ENCODE measurements at regions not wholly inside any gene's neighbourhood (a gene's known extent, or its start where the extent isn't known, plus 50 kb on each side); places are given as distances from the start of the nearest gene placed in this dataset.
"Not testable (repeated sequence)": the region's sequence is repeated elsewhere in the genome, so short reads cannot be mapped to it uniquely, and the experiment has no call there.

DNA sequence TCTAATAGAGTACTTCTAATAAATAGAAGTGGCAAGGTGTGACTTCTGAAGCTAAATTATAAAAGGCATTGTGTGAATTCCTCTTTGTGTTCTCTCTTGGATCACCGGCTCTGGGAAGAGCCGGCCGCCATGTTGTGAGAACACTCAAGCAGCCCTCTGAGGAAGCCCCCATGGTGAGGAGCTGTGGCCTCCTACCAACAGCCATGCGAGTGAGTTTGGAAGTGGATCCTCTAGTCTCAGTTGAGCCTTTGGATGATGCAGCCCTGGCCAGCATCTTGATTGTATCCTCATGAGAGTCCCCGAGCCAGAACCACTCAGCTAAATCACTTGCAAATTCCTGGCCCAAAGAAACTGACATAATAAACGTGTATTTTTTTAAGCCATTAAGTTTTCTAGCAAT is 94.5 kb upstream of the CARD11 start:
- no peak for DNase-seq

DNA sequence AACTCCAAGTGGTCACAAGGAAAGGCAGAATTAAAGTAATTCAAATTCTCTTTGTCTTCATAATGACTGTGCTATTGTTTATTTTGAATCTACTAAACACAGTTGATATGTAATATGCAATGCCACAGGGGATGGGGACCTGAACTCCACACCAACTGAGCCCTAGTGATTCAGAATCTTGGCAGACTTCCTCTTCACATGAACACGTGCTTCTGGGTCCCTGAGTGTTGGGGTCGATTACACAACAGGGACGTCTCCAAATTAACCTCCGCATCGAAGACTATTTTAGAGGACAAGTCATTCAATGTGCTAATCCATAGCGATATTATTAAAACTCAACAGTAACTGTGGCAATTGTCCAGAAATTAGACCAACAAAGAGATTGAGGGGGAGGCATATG is 95.3 kb upstream of the CARD11 start:
- no peak for DNase-seq

DNA sequence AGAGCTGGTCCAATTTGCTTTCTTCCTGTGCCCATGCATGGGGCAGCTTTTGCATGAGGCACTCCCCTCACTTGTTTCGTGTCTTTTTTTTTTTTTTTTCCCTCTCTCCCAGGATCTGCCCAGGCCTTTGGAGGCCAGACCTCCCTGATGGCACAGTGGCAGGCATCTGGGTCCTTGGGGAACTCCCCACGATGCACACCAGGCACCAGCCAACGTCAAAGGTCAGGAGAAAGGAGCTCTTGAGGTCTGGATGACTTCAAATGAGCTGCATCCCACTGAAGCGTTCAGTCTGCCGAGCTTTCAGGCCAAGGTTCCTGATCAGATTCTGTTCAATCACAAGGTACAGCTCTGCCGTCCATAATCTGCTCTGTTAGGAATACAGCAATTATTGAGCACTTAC is 97.2 kb upstream of the CARD11 start:
- no peak for DNase-seq

DNA sequence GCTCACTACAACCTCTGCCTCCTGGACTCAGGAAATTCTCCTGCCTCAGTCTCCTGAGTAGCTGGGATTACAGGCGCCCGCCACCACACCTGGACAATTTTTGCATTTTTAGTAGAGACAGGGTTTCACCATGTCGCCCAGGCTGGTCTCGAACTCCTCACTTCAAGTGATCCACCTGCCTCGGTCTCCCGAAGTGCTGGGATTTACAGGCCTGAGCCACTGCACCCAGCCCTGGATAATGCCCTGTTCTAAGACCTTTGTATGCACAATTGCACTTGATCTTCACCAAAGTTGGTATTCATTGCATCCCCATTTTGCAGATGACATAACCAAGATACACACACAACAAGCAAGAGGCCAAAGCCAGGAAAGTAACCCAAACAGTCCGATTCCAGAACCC is 97.7 kb upstream of the CARD11 start:
- no peak for DNase-seq

DNA sequence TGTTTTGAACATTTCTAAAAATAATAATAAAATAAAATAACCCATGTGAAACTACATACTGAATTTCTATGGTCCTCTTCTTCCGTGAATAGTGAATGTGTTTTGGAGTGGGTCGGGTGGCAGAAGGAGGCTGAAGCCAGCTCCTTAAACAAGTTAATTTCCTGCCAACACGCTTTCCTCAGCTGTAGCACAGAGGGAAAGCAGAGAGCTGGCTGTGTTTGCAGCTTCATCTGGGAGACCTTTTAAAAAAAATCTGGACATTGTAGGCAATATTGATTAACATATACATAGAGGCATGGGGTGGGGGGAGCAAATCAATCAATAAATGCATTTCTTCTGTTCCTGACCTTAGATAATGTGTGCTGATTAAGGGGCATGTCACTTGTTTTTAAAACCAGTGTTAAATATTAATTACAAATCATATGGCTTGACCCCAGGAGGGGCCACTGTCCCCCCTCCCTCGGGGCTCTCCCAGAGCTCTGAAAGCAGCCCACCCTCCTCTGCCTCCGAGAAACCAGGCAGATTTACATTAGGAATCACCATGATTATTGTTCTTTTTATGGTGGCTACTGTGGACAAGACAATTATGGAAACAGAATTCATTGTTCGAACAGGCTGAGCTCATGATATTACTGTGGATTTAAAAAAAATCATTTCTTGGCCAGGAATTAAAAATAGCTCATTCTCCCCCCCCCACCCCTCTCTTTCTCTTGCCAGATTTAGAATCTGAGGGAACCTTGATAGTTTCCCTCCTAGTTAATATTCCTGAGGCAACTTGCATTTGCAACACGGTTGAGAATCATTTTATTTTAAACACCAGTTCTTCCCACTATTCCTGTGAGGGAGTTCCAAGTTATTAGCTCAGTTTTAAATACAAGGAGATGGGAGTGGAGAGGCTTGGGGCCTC is 100.5 kb upstream of the CARD11 start:
- DNase-seq = no peak

DNA sequence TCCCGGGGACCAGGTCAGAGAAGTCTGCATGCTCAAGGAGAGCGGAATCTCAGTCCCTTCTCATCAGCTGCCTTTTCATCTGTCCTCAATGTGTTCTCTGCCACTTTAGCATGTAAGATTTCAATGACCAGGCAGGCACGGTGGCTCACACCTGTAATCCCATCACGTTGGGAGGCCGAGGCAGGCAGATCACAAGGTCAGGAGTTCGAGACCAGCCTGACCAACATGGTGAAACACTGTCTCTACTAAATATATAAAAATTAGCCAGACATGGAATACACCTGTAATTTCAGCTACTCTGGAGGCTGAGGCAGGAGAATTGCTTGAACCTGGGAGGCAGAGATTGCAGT is 101.1 kb upstream of the CARD11 start:
- not testable (repeated sequence) for DNase-seq

DNA sequence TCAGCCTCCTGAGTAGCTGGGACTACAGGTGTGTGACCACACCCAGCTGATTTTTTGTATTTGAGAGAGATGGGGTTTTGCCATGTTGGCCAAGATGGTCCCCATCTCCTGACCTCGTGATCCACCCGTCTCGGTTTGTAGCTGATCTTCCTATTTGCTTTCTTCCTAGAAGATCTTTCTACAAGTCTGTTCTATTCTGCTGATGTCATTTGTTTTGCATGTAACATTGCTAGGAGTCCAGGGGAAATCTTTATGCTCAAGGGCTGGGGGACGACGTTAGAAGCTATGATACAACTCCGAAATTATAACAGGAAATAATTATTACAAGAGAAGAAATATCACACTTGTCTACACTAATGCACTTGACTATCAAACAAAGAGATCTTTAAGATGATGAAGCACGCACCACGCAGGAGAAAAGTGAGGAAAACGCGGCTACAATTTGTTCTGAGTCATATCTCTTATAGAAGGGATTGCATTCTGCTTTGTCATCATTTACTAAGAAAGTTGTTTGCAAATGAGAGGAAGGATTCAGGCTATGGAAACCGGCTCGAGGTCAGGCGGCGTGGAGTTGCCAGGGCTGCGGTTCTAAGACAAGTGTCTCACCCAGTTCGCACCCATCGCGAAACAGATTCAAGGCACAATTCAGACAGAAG is 103.0 kb upstream of the CARD11 start:
- no peak for DNase-seq

DNA sequence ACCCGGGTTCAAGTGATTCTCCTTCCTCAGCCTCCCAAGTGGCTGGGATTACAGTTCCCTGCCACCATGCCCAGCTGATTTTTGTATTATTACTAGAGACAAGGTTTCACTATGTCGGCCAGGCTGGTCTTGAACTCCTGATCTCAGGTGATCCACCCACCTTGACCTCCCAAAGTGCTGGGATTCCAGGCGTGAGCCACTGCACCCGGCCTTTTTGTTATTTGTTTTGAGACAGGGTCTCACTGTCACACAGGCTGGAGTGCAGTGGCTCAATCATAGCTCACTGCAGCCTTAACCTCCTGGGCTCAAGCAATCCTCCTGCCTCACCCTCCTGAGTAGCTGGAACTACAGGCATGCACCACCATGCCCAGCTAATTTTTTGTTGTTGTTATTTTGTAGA is 104.8 kb upstream of the CARD11 start:
- DNase-seq = not testable (repeated sequence)

DNA sequence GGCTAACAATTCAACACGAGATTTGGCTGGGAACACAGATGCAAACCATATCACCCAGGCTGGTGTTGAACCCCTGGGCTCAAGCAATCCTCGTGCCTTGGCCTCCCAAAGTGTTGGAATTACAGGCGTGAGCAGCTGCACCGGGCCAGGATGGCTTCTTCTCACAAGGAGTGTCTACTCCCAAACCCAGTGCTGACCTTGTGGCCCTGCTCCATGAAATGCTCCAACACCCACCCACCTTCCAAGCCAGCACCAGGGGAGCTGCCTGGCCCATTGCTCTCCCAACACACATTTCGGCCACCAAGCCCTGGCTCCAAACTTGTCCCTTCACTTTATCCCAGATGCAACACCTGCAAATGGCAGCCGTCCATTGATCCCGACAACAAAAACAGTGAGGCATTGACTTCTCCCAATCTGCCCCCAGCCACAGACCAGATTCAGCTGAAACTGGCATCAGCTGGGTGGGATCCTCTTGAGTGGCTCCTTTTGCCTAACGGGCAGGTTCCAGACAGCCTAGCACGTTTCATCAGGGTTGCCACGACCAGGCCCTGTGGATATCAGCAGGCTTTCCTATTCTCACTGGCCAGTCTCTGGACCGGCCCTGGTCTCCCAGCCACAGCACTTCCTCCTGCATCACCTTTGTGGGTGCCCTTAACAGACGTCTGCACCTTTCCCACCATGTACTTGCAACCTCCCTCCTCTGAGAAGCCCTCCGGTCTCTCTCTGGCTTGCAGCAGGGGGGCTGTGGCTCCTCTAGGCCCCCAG is 105.7 kb upstream of the CARD11 start:
- DNase-seq = no peak

DNA sequence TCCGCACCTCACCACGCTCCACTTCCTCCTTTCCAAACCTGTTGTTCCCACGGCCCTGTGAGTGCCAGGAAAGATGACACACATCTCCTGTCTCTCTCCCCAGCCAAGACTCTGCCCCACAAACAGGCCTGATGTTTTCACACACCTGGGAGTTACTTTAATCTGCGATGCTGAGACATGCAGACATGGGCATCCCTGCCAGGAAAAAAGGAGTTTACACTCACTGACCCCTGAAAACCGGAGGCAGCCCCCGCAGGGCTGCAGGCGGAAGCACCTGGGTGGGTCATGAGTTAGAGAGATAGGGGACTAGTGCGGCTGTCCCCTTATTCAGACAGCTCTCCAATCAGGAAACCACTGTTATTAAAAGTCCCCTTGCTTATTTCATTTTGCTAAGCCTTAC is 106.4 kb upstream of the CARD11 start:
- no peak for DNase-seq

DNA sequence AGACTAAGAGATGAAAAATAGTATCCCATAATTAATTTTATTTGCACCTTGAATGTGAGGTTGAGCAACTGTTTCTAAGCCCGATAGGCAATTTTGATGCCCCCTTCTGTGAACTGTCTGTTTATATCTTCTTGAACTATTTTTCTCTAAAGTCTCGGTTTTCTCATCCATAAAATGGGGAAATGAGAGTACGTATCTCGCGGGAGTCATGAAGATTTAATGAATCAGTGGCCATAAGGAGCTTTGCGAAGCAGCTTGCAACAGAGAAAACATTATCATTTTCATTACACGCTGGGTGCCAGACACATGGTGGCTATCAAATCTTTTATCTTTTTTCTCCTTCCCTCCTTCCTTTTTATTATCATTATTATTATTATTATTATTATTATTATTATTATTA is 108.1 kb upstream of the CARD11 start:
- DNase-seq = no peak

DNA sequence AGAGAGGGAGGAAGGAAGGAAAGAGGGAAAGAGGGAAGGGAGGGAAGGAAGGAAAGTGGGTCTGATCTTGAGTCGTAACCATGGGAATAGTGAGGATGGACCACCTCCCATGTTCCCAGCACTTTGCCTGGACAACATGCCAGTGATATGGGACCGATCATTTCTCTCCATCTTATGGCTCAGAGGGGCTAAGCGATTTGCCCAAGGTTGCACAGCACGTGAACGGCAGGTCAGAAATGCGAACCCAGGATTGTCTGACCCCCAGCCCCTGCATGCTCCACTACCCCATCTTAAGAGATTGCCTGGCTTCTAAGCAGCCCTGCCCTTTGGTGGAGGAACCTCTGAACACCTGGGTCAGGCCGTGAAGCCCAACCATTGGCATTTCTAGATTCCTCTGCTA is 109.0 kb upstream of the CARD11 start:
- DNase-seq = no peak

DNA sequence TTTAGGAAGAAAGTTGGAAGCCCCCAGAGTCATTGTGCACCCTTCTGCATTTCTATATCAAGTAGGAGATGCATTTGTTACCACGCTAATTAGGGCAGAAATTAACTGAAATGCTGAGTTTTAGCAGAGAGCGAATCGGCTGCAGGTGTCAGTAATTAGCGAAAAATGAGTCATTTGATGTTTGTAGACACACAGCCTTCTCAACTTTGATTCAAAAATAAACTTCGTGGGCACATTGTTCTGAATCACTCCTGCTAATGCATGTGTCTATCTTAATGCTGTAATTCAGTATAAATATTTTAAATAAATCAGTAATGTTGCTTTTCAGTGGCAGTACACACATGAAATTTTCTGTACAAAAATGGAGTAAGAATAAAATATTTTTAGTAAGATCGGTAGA is 109.5 kb upstream of the CARD11 start:
- no peak for DNase-seq

DNA sequence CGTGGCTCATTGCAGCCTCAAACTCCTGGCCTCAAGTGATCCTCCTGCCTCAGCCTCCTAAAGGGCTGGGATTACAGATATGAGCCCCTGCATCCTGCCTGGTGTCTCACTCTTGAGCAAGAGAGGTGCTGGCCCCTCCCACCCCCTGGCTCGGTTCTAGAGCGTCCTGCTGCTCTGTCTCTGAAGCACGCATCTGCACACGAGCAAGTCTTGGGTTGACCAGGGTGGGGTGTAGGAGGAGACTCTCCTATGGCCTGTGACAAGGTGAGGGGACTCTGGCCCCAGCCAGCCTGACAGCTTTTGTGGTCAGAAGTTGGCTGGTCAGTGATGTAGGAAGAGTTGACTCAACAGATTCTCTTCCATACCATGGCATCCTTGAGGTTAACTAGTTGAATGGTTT is 110.7 kb upstream of the CARD11 start:
- no peak for DNase-seq

DNA sequence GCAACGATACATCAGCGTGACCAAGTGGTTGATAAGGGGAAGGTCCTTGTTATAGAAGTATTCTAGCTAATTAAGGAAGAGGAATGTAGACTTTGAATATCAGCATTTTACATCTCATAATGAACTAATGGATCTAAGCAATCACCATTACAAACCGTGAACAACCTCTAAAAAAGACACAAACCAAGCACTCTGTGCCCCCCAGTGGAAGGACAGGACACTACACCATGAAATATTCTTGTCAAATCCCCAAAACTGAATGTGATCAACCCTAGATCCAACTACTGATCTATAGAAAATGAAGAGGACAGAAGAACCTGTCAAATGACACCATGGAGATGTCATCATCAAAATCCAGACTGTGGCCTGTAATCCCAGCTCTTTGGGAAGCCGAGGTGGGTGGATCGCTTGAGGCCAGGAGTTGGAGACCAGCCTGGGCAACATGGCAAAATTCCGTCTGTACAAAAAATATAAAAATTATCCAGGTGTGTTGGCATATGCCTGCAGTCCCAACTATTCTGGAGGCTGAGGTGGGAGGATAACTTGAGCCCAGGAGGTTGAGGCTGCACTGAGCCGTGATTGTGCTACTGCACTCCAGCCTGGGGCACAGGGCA is 111.3 kb upstream of the CARD11 start:
- DNase-seq = peak; percentile 46

DNA sequence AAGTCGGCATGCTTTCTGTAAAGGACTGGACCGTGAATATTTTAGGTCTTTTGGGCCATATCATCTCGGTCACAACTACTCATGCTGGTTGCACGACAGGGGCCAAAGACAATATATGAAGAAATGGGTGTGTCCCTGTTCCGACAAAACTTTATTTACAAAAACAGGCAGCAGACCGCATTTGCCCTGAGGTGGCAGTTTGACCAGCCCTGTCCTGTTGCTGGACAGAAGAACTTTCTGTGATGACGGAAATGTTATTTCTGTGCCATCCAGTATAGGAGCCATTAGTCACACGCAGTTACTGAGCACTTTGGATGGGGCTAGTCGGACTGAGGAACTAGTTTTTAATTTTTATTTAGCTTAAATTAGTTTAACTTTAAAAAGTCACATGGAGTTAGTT is 112.8 kb upstream of the CARD11 start:
- no peak for DNase-seq

DNA sequence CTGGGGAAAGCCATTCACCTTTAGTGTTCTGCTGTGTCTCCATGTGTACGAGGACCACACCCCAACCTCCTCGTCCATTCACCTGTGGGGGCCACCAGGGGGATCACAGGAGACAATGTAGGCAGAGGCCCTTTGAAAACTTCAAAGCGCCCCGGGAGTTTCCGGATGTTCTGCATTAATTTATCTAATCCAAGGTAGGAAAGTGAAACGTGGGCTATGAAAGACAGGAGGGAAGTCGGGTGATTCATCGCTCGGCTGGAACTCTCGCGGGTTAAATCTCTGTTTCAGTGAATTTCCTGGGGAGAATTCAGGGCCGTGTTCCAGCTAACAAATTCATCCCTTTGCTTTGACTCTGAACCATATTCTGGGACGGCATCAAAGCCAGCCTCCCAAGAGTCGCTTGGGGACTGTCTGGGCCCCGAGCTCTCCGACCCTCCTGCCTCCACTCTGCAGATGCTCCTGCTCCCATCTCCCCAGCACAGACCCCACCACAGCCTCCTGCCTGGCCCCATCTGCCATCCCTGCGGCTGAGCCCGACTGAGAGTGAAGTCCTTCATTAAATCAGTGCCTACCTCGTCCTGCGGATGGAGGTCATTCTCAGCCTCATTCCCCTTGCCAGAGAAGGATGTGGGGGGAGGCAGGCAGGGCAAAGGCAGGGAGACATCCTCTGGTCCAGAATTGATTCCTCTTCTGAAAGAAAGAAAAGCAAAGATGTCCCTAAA is 114.1 kb upstream of the CARD11 start:
- DNase-seq = no peak

DNA sequence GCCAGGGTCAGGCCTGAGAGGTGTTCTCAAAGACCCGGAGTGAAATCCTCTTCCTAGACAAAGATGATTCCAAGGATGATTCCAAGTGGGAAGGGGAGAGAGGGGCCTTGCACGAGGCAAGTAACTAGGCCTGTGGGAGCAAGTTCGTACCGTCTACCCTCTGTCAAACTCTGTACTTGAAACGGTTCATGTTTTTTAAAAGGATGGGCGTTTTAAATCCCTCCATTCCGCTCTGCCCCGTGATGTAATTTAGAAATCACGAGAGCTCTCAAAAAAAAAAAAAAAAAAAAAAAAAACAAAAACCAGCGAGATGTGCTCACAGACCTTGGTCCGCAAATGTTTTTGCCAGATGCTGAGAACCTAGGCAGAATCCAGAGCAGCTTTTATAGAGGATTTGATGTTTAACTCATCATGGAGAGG is 114.7 kb upstream of the CARD11 start:
- DNase-seq = no peak

DNA sequence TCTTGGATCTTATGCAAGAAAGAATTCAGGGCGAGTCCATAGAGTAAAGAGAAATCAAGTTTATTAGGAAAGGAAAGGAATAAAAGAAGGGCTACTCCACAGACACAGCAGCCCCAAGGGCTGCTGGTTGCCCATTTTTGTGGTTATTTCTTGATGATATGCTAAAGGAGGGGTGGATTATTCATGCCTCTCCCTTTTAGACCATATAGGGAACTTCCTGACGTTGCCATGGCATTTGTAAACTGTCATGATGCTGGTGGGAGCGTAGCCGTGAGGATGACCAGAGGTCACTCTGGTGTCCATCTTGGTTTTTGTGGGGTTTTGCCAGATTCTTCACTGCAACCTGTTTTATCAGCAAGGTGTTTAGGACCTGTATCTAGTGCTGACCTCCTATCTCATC is 115.4 kb upstream of the CARD11 start:
- no peak for DNase-seq

DNA sequence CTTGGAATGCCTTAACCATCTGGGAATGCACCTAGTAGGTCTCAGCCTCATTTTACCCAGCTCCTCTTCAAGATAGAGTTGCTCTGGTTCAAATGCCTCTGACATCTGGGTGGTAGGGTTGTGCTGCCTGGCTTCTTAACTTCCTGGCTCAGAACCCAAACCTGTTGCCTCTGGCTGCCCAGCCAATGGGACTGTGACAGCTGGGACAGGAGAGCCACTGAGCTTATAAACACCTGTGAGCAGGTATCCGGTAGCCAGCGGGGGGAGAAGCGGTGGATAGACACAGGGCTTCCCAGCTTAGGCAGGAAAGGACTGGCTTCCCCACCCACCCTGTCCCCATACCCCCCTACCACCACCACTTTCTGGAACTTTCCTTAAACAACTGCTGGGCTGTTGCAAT is 115.8 kb upstream of the CARD11 start:
- DNase-seq = no peak

DNA sequence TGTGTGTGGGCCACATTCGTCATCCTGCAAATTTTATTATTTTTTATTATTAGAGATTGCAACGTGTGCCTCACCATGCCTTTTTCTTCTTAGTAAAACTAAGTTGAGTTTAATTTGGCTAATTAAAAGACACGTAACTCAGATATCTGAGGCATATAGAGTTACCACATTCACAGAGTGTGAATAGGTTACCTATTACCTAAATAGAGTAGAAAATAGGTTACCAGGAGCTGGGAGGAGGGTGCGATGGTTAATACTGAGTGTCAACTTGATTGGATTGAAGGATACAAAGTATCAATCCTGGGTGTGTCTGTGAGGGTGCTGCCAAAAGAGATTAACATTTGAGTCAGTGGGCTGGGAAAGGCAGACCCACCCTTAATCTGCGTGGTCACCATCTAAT is 116.3 kb upstream of the CARD11 start:
- DNase-seq = not testable (repeated sequence)

DNA sequence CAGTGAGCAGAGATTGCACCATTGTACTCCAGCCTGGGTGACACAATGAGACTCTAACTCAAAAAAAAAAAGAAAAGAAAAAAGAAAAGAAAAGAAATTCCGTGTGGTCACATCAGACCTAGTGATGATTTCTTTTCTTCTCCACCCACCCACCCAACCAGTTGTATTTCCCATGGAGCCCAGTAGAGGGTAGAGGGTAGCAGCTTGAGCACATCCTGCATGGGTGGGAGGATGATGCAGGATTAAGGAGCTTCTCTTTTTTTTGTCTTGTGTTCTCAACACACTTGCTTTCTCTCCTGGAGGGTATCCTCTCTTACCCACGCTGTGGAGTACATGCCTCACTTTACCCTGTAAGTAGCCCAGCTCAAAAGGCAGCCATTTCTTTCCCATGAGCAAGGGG is 118.6 kb upstream of the CARD11 start:
- no peak for DNase-seq

DNA sequence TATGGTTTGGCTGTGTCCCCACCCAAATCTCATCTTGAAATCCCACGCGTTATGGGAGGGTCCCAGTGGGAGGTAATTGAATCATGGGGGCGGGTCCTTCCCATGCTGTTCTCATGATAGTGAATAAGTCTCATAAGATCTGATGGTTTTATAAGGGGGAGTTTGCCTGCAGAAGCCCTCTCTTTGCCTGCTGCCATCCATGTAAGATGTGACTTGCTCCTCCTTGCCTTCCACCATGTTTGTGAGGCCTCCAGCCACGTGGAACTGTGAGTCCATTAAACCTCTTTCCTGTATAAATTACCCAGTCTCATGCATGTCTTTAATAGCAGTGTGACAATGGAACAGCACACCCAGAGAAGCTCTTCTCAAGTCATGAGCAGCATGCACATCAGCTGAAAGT is 119.1 kb upstream of the CARD11 start:
- DNase-seq = not testable (repeated sequence)

All from stimulated activated CD4-positive, alpha-beta T cell treated with anti-CD3 and anti-CD28 coated beads, Interleukin-4, amount 100 ng/mL, for 1 hour (primary cell).